Medulla oblongata (tissue), 1 donor: ENCODE measurements at regions not wholly inside any gene's neighbourhood (a gene's known extent, or its start where the extent isn't known, plus 50 kb on each side); places are given as distances from the start of the nearest gene placed in this dataset.
A peak's percentile ranks its signal among the peaks of the same experiment; 100 is the strongest.
"Not testable (repeated sequence)": the region's sequence is repeated elsewhere in the genome, so short reads cannot be mapped to it uniquely, and the experiment has no call there.

Source experiments
- DNase-seq: peaks from one replicate; pipeline ENCODE4 v3.0.0-alpha.2; 2015; ENCODE audit errors: extremely low spot score

DNA sequence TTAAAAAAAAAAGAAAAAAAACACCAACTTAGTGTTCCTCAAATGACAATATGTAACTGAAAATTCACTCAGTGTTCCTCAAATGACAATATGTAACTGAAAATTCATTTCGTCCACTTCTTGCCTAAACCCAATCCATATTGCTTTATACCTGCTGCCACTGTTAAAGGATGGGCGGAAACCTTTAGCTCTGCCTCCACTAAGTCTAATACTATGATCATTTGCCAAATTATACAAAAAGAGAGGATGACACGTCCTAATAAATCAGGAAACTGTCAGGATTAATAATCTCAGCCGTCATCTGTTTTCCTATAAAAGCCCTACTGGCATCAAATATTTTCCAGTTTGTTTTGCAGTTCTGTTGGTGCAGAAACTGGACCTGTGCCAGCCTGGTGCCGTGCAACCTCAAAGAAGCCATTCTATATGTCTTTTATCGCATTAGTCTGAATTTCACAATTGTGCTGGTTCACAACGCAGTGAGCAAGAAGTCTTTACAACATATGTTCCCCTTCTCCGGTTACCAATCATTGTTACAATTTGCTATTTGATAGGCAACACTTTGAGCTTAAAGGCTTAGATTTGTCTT, 160.4 kb upstream of the KCNH8 start:
- DNase-seq, result peak; percentile 7

DNA sequence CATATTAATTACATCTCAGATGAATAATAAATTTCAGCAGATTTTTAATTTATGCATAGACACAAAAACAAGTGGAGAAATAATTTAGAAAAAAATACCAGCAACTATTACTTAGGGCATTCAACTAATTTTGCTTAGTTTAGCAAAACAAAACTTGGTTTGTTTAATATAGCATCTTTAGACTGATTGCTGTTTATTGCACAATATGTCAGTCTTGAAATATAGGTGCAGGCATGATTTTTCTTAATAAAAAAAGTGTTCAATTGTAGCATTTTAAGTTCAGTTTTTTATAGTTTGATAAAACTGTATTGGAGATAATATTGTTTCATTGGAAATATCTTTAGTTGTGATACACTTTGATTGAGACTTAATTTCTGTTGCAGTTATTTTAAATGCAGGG, 161.2 kb upstream of the KCNH8 start:
- no peak for DNase-seq

GRCh38 chr3:18982920-18983319, 165.4 kb upstream of the KCNH8 start:
- DNase-seq, result no peak

DNA sequence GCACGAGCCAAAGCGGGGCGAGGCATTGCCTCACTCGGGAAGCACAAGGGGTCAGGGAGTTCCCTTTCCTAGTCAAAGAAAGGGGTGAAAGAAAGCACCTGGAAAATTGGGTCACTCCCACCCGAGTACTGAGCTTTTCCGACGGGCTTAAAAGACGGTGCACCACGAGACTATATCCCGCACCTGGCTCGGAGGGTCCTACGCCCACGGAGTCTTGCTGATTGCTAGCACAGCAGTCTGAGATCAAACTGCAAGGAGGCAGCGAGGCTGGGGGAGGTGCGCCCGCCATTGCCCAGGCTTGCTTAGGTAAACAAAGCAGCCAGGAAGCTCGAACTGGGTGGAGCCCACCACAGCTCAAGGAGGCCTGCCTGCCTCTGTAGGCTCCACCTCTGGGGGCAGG, 172.2 kb upstream of the KCNH8 start:
- not testable (repeated sequence) for DNase-seq

DNA sequence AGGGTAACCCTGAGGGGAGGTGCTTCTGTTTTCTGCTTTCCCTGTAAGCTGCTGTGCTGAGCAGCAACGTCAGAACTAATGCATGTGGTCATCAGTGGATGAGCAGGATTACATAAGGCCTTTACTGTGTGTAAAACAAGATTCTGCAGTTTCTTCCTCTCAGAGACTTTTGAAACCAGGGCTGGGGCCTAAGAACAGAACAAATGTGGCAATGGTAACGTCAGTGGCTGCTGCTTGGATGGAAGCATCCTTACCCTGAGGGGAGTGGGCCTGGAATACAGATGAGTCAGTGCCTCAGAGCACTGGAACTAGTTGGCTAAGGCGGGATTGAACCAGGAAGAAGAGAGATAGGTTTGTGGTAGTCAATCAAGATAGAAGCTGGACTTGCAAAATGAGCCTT, 180.2 kb upstream of the KCNH8 start:
- no peak for DNase-seq

GRCh38 chr3:18965781-18966180, 182.5 kb upstream of the KCNH8 start:
- DNase-seq, result no peak

DNA sequence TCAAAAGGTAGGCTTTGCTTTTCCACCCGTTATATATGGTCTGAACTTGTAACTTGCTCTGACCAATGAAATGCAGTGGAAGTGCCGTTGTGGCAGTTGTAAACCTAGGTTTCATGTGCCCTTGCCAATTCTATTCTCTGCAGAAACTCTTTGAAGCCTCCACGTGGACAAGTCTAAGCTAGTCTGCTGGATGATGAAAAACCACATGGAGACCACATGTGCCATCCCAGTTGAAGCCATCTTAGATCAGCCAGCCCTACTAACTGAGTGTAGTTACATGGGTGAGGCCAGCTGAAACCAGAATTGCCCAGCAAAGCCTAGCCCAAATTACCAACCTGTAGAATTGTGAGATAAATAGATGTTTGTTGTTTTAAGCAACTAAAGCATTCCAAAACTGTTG, 183.7 kb upstream of the KCNH8 start:
- DNase-seq, result no peak

DNA sequence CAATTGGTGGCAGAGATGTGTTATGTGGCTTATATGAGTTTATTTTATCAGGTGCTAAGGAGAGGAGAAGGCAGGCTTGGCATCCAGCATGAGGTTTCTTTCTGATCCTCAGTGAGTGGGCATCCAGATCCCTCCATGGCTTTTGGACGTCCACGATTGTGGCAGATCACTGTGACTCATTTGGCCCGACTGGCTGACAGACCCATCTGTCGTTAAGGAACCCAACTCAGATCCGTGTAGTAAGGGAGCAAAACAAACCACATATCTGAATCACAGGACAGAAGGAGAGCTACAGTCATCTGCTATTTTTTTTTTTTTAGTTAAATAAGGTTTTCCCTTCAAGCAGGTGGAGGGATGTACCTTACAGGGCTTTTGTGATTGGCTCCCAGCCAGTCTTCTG, 197.0 kb upstream of the KCNH8 start:
- DNase-seq, result no peak

DNA sequence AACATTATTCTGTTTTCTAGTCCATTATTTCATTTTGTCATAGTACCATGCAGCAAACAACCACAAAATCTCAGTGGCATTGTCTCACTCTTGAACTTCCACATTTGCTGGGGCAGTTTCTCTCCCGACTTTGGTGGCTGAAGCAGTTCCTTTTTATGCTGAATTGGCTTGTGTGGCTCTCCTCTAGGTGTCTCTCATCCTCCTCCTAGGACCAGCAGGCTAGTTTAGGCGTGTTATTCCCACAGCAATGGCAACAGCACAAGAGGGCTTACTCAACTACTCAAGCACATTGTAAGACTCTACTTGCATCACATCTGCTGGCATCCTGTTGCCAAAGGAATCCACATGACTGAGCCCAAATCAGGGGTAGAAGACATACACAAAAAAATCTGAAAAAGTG, 201.8 kb upstream of the KCNH8 start:
- no peak for DNase-seq

GRCh38 chr3:18937574-18937973, 210.7 kb upstream of the KCNH8 start:
- no peak for DNase-seq

- DNase-seq, result no peak
Measured at GRCh38 chr3:18919158-18919557, 229.2 kb upstream of the KCNH8 start.

DNA sequence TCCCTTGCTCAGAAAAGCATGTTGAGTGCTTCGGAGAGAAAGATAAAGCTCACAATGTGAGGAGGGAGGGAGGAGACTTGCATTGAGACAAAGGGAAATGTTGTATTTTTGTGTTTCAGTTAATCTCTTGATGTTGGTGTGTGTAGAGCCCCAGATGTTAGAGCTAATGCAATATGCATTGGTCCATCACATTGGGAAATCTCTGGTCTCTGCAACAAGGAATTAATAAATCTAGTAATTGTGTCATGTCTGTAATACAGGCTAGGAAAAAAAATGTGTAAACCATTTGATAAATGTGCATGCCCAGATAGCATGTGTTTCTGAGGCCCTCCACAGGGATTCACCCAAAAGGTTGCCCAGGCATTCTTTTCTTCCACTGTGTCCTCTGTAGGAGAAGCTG, 230.4 kb upstream of the KCNH8 start:
- DNase-seq, result no peak

GRCh38 chr3:18902081-18902793, 246.1 kb upstream of the KCNH8 start:
- peak; percentile 30 for DNase-seq

DNA sequence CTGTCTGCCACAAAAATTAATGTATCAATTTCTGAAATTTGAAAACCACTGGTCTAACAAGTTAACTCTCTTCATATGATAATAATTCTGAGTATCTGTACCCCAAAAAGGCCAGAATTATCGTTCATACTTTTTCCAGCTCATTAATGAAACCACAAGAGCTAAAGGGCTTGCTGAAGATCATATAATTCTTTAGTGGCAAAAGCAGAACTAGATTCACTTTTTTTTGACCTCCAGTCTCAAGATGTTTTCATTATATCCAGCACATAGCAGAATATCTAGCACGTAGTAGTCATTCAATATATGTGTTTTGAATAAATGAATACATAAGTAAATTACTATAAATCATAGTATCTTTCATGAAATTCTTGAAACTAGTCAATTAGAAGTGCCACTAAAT, 246.7 kb upstream of the KCNH8 start:
- DNase-seq, result no peak

GRCh38 chr3:18900994-18901393, 247.3 kb upstream of the KCNH8 start:
- DNase-seq, result peak; percentile 12

- DNase-seq, result peak; percentile 47
Measured at GRCh38 chr3:18898911-18899310, 249.4 kb upstream of the KCNH8 start.

GRCh38 chr3:18892756-18893155, 255.6 kb upstream of the KCNH8 start:
- DNase-seq, result no peak

DNA sequence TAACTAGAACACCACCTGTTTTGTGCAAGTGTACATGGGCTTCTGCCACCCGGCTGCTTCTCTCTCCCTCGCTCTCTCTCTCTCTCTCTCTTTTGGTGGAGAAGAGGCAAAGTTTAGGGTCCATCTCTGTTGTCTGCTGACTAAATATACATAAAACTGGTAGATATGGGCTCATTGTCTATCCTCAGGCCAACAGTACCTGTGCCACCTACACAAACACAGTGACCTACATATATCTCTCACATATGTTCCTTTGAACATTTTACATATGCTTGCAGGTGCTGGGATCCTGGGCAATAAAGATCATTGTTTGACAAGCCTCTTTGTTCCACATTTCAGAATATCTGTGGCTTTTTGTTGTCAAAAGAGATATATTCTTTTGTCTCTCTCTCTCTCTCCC, 256.3 kb upstream of the KCNH8 start:
- no peak for DNase-seq

DNA sequence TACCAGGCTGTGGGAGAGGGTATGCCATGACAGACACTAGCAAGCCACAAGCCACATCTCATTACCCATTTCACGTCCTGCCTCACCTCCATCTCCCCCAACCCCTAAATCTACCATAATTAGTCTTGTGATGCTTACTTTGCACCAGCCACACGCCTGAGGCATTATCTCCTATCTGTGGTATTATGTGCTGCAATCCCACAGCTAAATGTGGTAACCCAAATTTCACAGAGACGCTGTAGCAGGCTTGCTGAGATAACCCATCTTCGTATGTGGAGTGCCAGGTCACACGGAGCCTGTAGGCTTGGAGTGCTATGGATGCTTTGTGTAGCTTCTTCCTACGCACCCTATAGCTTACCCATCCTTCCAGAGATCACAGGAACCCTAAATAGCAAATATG, 256.7 kb upstream of the KCNH8 start:
- no peak for DNase-seq

- no peak for DNase-seq
Measured at GRCh38 chr3:18890449-18890848, 257.9 kb upstream of the KCNH8 start.

DNA sequence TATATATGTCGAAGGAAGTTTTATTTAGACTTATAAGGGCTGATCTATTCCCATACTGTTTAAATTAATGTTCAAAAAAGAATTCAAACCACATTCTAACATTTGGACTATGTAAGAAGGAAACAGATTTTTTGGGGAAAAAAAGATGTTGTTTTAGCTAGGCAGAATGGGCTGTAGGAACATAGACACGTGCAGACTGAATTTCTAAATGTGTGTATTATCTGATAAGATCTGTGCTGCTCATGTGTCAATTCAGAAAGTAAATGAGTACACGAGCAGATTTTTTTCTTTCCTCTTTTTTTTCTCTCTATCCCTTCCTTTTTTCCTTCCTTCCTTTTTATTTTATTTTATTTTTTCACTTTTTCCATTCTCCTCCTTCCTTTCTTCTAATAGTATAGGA, 259.5 kb upstream of the KCNH8 start:
- DNase-seq, result no peak

GRCh38 chr3:18888370-18888769, 259.9 kb upstream of the KCNH8 start:
- DNase-seq, result peak; percentile 44

DNA sequence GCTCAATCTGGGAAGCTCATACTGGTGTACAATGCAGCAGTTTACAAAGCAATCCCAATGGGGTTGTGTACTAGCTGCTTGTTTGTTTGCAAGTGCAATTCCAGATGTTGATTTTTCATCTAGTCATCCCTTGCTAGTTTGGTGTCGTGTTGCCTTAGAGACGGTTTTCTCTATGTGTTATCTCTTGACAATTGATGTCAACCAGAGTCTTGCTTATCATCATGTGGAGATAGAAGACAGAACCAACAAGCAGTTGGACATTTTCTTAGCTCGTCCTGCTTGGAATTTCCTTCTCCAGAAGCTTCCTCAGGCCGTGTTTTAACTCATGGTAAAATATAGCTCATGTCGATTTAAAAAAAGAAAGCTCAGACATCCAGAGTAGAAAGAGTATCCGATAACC, 262.0 kb upstream of the KCNH8 start:
- DNase-seq, result no peak

GRCh38 chr3:18885612-18886011, 262.7 kb upstream of the KCNH8 start:
- no peak for DNase-seq
